ENCODE measurements at regions not wholly inside any gene's neighbourhood (a gene's known extent, or its start where the extent isn't known, plus 50 kb on each side); places are given as distances from the start of the nearest gene placed in this dataset.
"Not testable (repeated sequence)": the region's sequence is repeated elsewhere in the genome, so short reads cannot be mapped to it uniquely, and the experiment has no call there.

- not testable (repeated sequence) for TF ChIP-seq CTCF (tag by site-specific recombination; IDR thresholded peaks at IDR 0.05); ZNF48 (tag by site-specific recombination; IDR thresholded peaks at IDR 0.05); ZNF558 (tag by site-specific recombination; IDR thresholded peaks at IDR 0.05); REST (tag by site-specific recombination; IDR thresholded peaks at IDR 0.05); KLF7 (tag by site-specific recombination; IDR thresholded peaks at IDR 0.05; ENCODE audit: borderline replicate concordance); ZNF133 (tag by site-specific recombination; IDR thresholded peaks at IDR 0.05); BCL11B (tag by site-specific recombination; IDR thresholded peaks at IDR 0.05; ENCODE audit: low read depth)
Measured at GRCh38 chr15:24107948-24108347, 420.8 kb upstream of the NDN start.

Data from HEK293 (cell line).